H1 (cell line): ENCODE measurements at regions not wholly inside any gene's neighbourhood (a gene's known extent, or its start where the extent isn't known, plus 50 kb on each side); places are given as distances from the start of the nearest gene placed in this dataset.

Experiments
- EGR1 ChIP-seq: IDR thresholded peaks from 2 replicates; pipeline ENCODE4 v1.6.1; 2011; ENCODE audit warnings: low read depth, low read length, borderline replicate concordance
- EZH2 ChIP-seq: fragments of 200-600 bp; sonication (generic); IDR thresholded peaks from 2 replicates; pipeline ENCODE4 v1.7.1; 2012; ENCODE audit warnings: low read depth, mild to moderate bottlenecking, moderate library complexity, low read length, inconsistent platforms; ENCODE audit not compliant: severe bottlenecking
- HDAC2 ChIP-seq, 2 experiments: fragments of 300-600 bp in 1 of 2; sonication (generic) in 1 of 2; IDR thresholded peaks; 2 replicates each; pipeline ENCODE4 v1.6.1; 2011 to 2012; ENCODE audit warnings: low read depth in 2 of 2, low read length in 2 of 2, mild to moderate bottlenecking in 2 of 2, moderate library complexity in 2 of 2, borderline replicate concordance in 1 of 2, inconsistent platforms in 1 of 2
- JUN ChIP-seq: IDR thresholded peaks from 2 replicates; pipeline ENCODE4 v1.6.1; 2011; ENCODE audit warnings: low read depth, mild to moderate bottlenecking, improper control_type of control experiment, low read length
- POLR2A ChIP-seq, 2 experiments: IDR thresholded peaks; 1 replicate in 1 of 2; 2 replicates in 1 of 2; pipeline ENCODE4 v1.6.1; 2011; ENCODE audit warnings: low read depth in 2 of 2, low read length in 2 of 2, mild to moderate bottlenecking in 2 of 2; ENCODE audit errors: control extremely low read depth in 1 of 2
- POLR2AphosphoS5 ChIP-seq: IDR thresholded peaks from 2 replicates; pipeline ENCODE4 v1.6.1; 2011; ENCODE audit warnings: low read depth, low read length
- RXRA ChIP-seq: IDR thresholded peaks from 2 replicates; pipeline ENCODE4 v1.6.1; 2011; ENCODE audit warnings: low read depth, mild to moderate bottlenecking, low read length, moderate library complexity; ENCODE audit not compliant: insufficient read depth
- TCF12 ChIP-seq: IDR thresholded peaks from 2 replicates; pipeline ENCODE4 v1.6.1; 2011; ENCODE audit warnings: low read depth, mild to moderate bottlenecking, low read length
- YY1 ChIP-seq: IDR thresholded peaks from 2 replicates; pipeline ENCODE4 v1.6.1; 2011; ENCODE audit warnings: low read depth, mild to moderate bottlenecking, low read length
- TF ChIP-seq, protein P1 (sequence below): IDR thresholded peaks from 2 replicates; pipeline ENCODE4 v1.6.1; 2012; ENCODE audit warnings: inconsistent platforms

DNA sequence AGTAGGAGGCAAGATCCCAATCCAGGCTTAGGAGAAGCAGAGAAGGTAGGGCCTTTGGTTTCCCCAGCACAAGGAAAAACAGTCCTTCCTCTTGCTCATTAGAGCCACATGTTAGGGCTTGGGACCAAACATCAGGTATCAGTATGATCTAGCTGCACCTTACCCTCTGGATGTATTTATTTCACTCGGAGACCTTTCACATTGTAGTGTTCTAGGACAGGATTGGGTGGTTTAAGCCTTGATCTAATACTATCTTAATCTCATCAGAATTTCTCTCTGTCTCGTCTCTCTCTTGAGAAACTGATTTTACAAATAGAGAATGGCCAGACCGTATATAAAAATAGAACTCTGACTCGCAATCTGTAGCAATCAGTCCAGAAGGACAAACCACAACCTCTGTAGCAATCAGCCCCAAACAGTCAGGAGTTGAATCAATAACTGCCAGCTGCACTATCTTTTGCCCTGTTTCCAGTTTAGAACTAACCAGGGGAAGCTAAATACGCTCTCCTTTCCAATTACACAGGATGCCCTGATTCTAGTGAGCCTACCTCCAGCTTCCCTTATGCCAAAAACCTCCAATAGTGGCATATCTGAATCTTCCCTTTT lies 207.1 kb downstream of the TDRD15 start:
- TF ChIP-seq, protein P1, sequence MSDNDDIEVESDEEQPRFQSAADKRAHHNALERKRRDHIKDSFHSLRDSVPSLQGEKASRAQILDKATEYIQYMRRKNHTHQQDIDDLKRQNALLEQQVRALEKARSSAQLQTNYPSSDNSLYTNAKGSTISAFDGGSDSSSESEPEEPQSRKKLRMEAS: no peak
- TF ChIP-seq YY1 (no peak), RXRA (no peak), JUN (no peak), HDAC2 (IDR thresholded peaks at IDR 0.05; ENCODE audit: borderline replicate concordance in 1 of 2, low read depth in 2 of 2, low read length in 2 of 2) (no peak), EZH2 (no peak), POLR2AphosphoS5 (no peak), TCF12 (no peak), EGR1 (no peak), POLR2A (IDR thresholded peaks at IDR 0.05; ENCODE audit: control extremely low read depth in 1 of 2, low read depth in 2 of 2, low read length in 2 of 2) (no peak)
